KMS-11 (cell line): ENCODE measurements at regions not wholly inside any gene's neighbourhood (a gene's known extent, or its start where the extent isn't known, plus 50 kb on each side); places are given as distances from the start of the nearest gene placed in this dataset.

ENCODE experiments used
- H2AFZ ChIP-seq: fragments of 200-600 bp; sonication (generic); 2 replicates; pipeline ENCODE4 v1.6.1; 2016; ENCODE audit warnings: antibody characterized with exemption, mixed run types, low read depth
- H3K27ac ChIP-seq: fragments of 200-600 bp; sonication (generic); 2 replicates; pipeline ENCODE4 v1.6.1; 2016; ENCODE audit warnings: mild to moderate bottlenecking, mixed run types
- H3K27me3 ChIP-seq: fragments of 200-600 bp; sonication (generic); 2 replicates; pipeline ENCODE4 v1.6.1; 2017; ENCODE audit warnings: mild to moderate bottlenecking, low read depth, mixed run types, moderate library complexity; ENCODE audit not compliant: insufficient read depth
- H3K36me3 ChIP-seq: fragments of 200-600 bp; sonication (generic); 2 replicates; pipeline ENCODE4 v1.6.1; 2017; ENCODE audit warnings: mild to moderate bottlenecking, mixed run types; ENCODE audit not compliant: insufficient read depth
- H3K4me1 ChIP-seq: fragments of 200-600 bp; sonication (generic); 2 replicates; pipeline ENCODE4 v1.6.1; 2016; ENCODE audit warnings: mild to moderate bottlenecking, low read depth, mixed run types; ENCODE audit not compliant: poor library complexity, severe bottlenecking
- H3K4me2 ChIP-seq: fragments of 200-600 bp; sonication (generic); 2 replicates; pipeline ENCODE4 v1.7.0; 2016; ENCODE audit warnings: mild to moderate bottlenecking, mixed run types
- H3K4me3 ChIP-seq: fragments of 200-600 bp; sonication (generic); IDR thresholded peaks from 2 replicates; pipeline ENCODE4 v1.6.1; 2017; ENCODE audit warnings: low read depth, low read length, mixed read lengths; ENCODE audit not compliant: insufficient read depth
- H3K79me2 ChIP-seq: fragments of 200-600 bp; sonication (generic); 2 replicates; pipeline ENCODE4 v1.6.1; 2016; ENCODE audit warnings: low read depth, mixed run types; ENCODE audit not compliant: insufficient read depth
- H3K9ac ChIP-seq: fragments of 200-600 bp; sonication (generic); 2 replicates; pipeline ENCODE4 v1.6.1; 2016; ENCODE audit warnings: mild to moderate bottlenecking, mixed run types
- H4K20me1 ChIP-seq: fragments of 200-600 bp; sonication (generic); 2 replicates; pipeline ENCODE4 v1.6.1; 2016; ENCODE audit warnings: mild to moderate bottlenecking, mixed run types; ENCODE audit not compliant: insufficient read depth
- TF ChIP-seq, protein P1 (sequence below): fragments of 200-600 bp; sonication (generic); conservative IDR thresholded peaks from 2 replicates; pipeline ENCODE4 v1.6.1; 2017; ENCODE audit warnings: low read depth, mild to moderate bottlenecking, antibody characterized with exemption, low read length, moderate library complexity, mixed read lengths

GRCh38 chr4:96305030-96305429 lies 465.1 kb downstream of the PDHA2 start:
- Histone ChIP-seq H3K27me3 (no peaks in the 10 kb centered on the region), H3K9ac (no peak overlapping the region), H3K4me1 (peaks cover 13% of the 10 kb centered on the region), H3K36me3 (no peaks in the 10 kb centered on the region), H3K79me2 (no peaks in the 10 kb centered on the region), H3K4me2 (peak overlapping the region; percentile 13; the same call in 1 of the 2 replicates), H2AFZ (no peak overlapping the region; the same call in 1 of the 2 replicates), H3K27ac (no peak overlapping the region), H4K20me1 (no peaks in the 10 kb centered on the region), H3K4me3 (no peak overlapping the region)
- TF ChIP-seq, protein P1, sequence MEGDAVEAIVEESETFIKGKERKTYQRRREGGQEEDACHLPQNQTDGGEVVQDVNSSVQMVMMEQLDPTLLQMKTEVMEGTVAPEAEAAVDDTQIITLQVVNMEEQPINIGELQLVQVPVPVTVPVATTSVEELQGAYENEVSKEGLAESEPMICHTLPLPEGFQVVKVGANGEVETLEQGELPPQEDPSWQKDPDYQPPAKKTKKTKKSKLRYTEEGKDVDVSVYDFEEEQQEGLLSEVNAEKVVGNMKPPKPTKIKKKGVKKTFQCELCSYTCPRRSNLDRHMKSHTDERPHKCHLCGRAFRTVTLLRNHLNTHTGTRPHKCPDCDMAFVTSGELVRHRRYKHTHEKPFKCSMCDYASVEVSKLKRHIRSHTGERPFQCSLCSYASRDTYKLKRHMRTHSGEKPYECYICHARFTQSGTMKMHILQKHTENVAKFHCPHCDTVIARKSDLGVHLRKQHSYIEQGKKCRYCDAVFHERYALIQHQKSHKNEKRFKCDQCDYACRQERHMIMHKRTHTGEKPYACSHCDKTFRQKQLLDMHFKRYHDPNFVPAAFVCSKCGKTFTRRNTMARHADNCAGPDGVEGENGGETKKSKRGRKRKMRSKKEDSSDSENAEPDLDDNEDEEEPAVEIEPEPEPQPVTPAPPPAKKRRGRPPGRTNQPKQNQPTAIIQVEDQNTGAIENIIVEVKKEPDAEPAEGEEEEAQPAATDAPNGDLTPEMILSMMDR, result no peak

- no peak overlapping the region for H3K4me2 ChIP-seq
- H3K27ac ChIP-seq, result no peak overlapping the region
- TF ChIP-seq, protein P1, result no peak
- H2AFZ ChIP-seq, result no peak overlapping the region
- H3K27me3 ChIP-seq, result no peaks in the 10 kb centered on the region
- no peaks in the 10 kb centered on the region for H3K79me2 ChIP-seq
- no peaks in the 10 kb centered on the region for H4K20me1 ChIP-seq
- no peak overlapping the region for H3K9ac ChIP-seq
- no peaks in the 10 kb centered on the region for H3K36me3 ChIP-seq
- no peak overlapping the region for H3K4me3 ChIP-seq
- H3K4me1 ChIP-seq, result no peaks in the 10 kb centered on the region
Observed at GRCh38 chr4:96312046-96312685, 472.3 kb downstream of the PDHA2 start.

- Histone ChIP-seq H4K20me1 (no peaks in the 10 kb centered on the region), H3K4me2 (no peak overlapping the region), H3K27ac (no peak overlapping the region), H3K4me1 (no peaks in the 10 kb centered on the region), H3K79me2 (no peaks in the 10 kb centered on the region), H3K27me3 (no peaks in the 10 kb centered on the region), H3K9ac (no peak overlapping the region), H2AFZ (no peak overlapping the region), H3K4me3 (no peak overlapping the region), H3K36me3 (no peaks in the 10 kb centered on the region)
- TF ChIP-seq, protein P1, result no peak
Observed at GRCh38 chr4:96315815-96316214, 475.9 kb downstream of the PDHA2 start.

- Histone ChIP-seq H3K79me2 (no peaks in the 10 kb centered on the region), H3K27me3 (no peaks in the 10 kb centered on the region), H2AFZ (no peak overlapping the region), H3K4me1 (no peaks in the 10 kb centered on the region), H4K20me1 (no peaks in the 10 kb centered on the region), H3K9ac (no peak overlapping the region), H3K4me2 (no peak overlapping the region), H3K27ac (no peak overlapping the region), H3K36me3 (no peaks in the 10 kb centered on the region), H3K4me3 (no peak overlapping the region)
- TF ChIP-seq, protein P1, result no peak
Observed at GRCh38 chr4:96316776-96317175, 476.9 kb downstream of the PDHA2 start.
